ENCODE measurements at regions not wholly inside any gene's neighbourhood (a gene's known extent, or its start where the extent isn't known, plus 50 kb on each side); places are given as distances from the start of the nearest gene placed in this dataset.
"Not testable (repeated sequence)": the region's sequence is repeated elsewhere in the genome, so short reads cannot be mapped to it uniquely, and the experiment has no call there.

DNA sequence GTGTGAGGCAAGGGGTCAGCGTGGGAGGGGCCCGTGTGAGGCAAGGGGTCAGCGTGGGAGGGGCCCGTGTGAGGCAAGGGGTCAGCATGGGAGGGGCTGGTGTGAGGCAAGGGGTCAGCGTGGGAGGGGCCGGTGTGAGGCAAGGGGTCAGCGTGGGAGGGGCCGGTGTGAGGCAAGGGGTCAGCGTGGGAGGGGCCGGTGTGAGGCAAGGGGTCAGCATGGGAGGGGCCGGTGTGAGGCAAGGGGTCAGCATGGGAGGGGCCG, 119.2 kb downstream of the SEPTIN14 start:
- DNase-seq, result not testable (repeated sequence)

- not testable (repeated sequence) for DNase-seq
Measured at GRCh38 chr7:55742651-55743453, 119.7 kb downstream of the SEPTIN14 start.

DNA sequence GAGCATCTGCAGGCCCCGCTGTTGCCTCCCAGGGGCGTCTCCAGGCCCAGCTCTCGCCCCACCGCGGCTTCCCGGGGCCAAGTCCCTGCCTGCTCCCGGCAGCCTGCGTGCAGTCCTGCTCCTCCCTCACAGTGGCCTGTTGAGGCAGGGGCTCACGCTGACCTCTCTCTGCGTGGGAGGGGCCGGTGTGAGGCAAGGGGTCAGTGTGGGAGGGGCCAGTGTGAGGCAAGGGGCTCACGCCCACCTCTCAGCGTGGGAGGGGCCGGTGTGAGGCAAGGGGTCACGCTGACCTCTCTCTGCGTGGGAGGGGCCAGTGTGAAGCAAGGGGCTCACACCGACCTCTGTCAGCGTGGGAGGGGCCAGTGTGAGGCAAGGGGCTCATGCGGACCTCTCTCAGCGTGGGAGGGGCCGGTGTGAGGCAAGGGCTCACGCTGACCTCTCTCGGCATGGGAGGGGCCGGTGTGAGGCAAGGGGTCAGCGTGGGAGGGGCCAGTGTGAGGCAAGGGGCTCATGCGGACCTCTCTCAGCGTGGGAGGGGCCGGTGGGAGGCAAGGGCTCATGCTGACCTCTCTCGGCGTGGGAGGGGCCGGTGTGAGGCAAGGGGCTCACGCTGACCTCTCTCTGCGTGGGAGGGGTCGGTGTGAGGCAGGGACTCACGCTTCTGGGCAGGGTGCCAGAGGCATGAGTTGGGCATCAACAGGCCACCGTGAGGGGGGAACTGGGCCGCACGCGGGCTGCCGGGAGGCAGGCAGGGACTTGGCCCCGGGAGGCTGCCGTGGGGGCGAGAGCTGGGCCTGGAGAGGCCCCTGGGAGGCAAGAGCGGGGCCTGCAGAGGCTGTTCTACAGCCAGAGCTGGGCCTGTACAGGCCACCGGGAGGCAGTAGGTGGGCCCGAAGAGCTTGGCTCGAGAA, 120.6 kb downstream of the SEPTIN14 start:
- not testable (repeated sequence) for DNase-seq

DNA sequence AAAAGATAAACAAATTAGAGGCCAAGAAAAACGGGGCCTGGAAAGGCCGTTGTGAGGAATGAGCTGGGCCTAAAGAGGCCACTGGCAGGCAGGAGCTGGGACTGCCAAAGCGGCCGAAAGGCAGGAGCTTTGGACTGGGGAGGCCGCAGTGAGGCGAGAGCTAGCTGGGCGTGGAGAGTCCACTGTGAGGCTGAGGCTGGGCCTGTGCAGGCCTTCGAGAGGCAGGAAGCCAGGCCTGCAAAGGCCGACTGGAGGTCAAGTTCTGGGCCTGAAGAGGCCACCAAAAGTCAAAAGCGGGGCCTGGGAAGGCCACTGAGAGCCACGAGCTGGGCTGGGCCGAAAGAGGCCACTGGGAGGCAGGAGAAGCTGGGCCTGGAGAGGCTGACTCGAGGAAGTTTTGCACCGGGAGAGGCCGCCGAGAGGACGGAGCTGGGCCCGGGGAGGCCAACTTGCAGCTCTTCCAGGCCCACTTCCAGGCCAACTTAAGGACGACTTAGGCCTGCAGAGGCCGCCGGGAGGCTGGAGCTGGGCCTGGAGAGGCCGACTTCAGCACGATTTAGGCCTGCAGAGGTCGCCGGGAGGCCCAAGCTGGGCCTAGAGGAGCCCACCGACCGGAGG, 121.8 kb downstream of the SEPTIN14 start:
- DNase-seq, result not testable (repeated sequence)

DNA sequence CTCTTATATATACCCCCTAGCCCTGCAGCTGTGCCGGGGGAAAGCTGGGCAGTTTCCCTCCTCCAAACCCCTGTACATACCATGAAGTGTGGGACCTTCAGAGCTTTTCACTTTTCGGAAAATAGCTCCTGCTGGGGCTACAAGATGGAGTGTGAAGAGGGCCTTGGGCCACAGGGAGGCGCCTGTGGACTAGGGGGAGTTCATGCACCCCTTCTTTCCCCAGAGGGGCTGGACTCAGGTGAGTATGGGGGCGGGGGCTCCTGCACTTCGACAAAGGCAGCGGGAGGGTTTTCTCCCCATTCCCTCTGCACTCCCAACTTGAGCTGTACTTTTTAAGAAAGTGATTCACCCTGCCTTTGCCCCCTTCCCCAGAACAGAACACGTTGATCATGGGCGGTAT, 122.5 kb downstream of the SEPTIN14 start:
- not testable (repeated sequence) for DNase-seq

DNA sequence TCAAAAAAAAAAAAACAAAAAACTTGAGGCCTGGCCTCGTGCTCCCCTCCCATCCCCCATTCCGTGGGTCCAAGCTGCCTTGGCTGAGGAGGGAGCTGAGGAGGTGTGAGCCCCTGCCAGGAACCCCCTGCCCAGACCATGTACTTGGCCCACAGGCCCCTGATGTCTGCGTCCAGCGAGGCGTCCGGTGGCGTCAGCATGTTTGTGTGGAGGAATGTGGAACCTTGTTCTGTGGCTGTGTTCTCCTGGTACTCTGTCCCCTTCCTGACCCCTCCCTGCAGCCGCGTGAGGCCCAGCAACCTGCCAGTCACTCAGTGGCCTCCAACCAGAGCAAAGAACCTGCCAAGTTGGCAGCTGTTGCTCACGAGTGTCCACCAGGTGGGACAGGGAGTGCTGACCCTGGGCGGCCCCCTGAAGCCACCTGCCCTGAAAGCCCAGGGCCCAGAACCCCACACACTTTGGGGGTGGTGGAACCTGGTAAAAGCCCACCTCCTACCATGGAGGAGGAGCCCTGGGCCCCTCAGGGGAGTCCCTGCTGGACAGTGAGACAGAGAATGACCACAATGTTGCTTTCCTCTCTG, 125.8 kb downstream of the SEPTIN14 start:
- DNase-seq, result not testable (repeated sequence)

DNA sequence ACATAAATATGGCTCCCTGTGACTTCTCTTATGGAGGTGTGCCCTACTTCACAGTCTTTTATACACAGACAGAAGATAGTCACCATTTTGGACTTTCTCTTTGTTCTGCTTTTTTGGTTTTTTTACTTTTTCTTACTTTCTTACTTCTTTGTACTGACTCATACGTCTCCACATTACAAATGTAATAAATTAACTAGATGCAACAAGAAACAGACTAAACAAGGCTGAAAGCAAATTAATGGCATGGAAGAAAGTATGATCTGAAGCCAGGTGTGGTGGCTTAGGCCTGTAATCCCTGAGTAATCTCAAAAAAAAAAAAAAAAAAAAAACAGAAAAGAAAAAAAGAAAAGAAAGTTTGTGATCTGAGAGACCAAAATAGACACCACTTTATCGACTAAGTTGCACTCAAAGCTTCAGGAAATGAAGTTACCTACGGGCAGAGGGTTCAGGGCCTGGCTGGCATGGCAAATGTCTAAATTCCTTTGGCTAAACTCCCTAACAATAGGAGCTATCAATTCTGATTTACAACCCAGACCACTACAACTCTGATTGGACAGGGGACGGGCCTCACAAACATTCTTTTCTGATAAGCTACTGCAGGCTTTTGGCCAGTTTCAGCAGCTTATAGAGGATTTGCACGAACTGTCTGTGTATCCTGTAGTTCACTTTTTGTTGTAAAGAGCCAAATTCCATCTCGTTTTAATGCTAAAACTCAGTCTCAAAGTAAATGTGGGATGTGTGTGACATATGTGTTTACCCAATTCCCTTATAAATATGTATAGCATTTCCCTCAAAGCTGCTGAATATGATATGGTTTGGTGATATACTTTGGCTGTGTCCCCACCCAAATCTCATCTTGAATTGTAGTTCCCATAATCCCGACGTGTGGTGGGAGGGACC, 129.1 kb downstream of the SEPTIN14 start:
- no peak for DNase-seq

GRCh38 chr7:55731931-55732330, 130.6 kb downstream of the SEPTIN14 start:
- DNase-seq, result no peak

DNA sequence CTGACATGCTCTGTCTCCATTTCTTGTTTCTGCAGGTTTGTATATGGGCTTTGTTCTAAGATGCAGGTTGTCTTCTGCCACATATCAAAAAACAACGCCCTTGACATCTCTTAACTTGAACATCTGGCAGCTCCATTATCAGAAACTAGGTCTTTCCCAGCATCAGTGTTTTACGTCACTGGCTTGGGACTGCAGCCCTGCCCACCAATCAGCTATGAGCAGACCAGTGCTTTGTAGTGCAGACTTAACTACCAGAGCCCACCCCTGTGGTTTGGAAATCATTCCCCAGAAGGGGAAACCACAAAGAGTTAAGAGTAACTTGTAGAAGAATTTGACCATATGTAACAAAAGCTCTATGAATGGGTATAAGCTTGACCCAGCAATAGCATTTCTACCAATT, 132.4 kb downstream of the SEPTIN14 start:
- DNase-seq, result no peak

- no peak for DNase-seq
Measured at GRCh38 chr7:55723621-55723941, 139.0 kb downstream of the SEPTIN14 start.

- DNase-seq, result not testable (repeated sequence)
Measured at GRCh38 chr7:55722874-55723620, 139.5 kb downstream of the SEPTIN14 start.

DNA sequence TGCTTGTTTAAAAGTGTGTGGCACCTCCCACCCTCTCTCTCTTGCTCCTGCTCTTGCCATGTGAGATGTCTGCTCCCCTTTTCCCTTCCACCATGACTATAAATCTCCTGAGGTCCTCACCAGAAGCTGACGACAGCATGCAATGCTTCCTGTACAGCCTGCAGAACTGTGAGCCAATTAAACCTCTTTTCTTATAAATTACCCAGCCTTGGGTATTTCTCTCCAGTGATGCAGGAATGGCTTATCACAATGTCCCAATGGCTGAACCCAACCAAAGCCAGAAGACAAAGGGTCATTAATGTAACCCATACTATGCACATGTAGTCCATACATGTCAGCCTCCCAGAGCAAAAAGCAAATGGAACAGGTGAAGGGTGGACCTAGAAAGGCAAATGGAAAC, 141.5 kb downstream of the SEPTIN14 start:
- not testable (repeated sequence) for DNase-seq

DNA sequence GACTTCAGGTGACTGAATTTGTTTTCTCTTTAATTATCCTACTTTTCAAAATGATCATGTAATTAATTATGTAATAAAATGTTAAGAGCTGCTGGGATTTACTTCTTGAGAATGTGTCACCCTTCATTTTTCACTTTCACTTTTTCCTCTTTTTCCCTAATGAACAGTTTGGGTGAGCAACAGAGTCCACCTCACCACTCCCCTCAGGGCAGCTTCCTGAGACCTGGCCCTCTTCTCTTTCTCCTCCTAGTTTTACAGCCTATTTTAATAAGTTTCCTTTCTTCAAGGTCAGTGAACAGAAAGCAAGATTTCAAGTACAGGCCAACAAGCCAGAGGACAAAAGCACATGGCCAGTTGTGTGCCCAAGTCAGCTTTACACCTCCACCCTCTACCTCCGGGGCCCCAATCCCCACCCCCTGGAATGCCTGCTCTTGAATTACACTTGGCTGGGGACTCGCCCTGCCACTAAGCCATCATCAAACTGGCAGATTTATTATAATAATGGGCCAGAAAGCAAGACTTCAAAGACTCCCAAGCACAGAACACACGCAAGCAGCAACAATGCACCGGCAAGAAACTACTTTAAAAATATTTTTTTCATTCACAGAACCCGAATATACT, 143.1 kb upstream of the VOPP1 start:
- DNase-seq, result not testable (repeated sequence)

GRCh38 chr7:55714370-55714769, 142.1 kb upstream of the VOPP1 start:
- DNase-seq, result not testable (repeated sequence)

- not testable (repeated sequence) for DNase-seq
Measured at GRCh38 chr7:55710312-55710711, 138.0 kb upstream of the VOPP1 start.

GRCh38 chr7:55708028-55708427, 135.7 kb upstream of the VOPP1 start:
- DNase-seq, result not testable (repeated sequence)

DNA sequence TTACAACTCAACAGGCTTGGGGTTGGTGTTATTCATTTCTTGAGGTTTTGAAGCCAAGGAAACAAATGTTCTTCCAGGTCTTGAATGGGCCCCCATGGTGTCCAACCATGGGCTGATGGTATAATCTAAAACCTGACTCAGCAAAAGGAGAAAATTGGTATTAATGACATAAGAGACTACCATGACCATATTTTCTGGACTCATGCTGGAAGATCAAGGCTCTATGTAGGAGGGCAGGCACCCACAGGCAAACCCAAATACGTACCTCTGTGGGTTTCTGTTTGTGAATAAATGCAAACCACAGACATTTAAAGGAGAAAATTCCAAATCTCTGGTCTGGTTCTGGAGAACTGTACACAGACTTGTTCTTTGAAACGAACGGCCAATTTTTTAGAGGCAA, 135.1 kb upstream of the VOPP1 start:
- not testable (repeated sequence) for DNase-seq

DNA sequence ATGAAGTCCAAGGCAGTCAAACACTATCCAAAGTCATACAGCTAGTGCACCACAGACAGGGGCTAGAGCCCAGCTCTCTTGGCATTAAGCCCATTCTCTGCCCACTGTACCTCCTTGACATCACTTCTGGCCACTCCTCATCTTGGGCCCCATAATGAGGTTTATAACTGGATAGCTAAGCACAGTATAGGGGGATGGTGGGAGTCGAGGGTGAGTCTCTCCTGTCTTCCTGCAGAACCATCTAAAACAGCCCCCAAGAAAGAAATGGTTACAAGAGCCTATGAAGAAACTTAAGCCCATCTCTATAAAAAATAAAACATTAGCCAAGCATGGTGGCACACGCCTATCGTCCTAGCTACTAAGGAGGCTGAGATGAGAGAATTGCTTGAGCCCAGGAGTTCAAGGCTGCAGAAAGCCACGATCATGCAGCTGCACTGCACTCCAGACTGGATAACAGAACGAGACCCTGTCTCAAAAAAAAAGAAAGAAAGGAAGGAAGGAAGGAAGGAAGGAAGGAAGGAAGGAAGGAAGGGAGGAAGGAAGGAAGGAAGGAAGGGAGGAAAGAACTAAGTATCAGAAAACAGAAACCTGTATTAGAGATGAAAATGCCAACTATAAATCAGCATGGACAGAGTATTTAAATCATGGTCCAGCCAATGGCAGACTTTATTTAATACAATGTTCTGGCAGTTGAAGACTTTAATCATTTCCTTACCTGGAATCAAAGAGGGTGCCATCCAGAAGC, 134.3 kb upstream of the VOPP1 start:
- DNase-seq, result not testable (repeated sequence)

DNA sequence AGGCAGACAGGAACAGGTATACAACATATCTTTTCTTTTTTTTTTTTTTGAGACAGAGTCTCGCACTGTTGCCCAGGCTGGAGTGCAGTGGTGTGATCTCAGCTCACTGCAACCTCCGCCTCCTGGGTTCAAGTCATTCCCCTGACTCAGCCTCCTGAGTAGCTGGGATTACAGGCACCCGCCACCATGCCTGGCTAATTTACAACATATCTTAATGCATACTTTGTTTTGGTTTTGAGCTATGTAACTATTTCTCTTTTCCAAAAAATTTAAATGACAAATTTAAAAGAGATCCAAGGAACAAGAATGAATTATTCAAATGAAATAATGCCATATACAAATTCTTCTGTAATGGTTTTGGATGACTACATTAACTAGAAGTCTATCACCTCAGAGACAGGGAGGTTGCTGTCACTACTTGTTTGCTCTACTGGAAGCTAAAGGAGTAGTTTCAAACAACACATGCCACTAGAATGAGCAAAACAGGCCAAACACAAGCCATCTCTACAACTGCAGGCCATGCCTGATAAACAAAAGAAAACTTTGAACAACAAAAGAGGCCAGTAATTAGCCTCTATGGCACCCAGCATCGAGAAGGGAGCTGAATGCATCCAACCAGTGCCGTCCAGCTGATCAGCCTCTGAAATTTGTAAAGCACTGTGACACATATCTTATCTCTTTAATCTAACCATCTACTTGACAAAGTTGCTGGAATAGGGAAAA, 133.6 kb upstream of the VOPP1 start:
- peak in 1 of 2 experiments; percentile 15 for DNase-seq

DNA sequence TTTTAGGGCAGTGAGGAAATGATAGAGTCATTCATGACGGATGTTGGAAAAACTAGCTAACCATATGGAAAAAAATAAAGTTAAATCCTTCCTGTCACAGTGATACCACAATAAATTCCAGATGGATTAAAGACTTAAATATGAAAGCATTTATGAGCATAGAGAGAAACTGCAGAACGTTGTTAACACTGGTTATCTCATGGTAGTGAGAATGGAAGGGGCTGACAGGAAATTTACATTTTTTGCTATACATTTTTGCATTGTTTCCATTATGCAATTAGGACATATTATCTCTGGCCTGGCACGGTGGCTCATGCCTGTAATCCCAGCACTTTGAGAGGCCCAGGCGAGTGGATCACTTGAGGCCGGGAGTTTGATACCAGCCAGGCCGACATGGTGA, 130.5 kb upstream of the VOPP1 start:
- peak in 1 of 2 experiments; percentile 24 for DNase-seq
